Right lobe of liver (tissue), 6 donors: ENCODE measurements at regions not wholly inside any gene's neighbourhood (a gene's known extent, or its start where the extent isn't known, plus 50 kb on each side); places are given as distances from the start of the nearest gene placed in this dataset.

Source experiments
- ATAC-seq, 4 donors: fragments of 200-7000 bp; cut with Tn5 transposase; one replicate each; pipeline ENCODE4 v1.9.1; 2020; ENCODE audit warnings: mild to moderate bottlenecking in 4 of 4, moderate library complexity in 4 of 4
- DNase-seq, 3 donors: peaks; one replicate each; pipeline ENCODE4 v3.0.0-alpha.2; 2020
- H3K27ac ChIP-seq, 3 donors: fragments of 200-600 bp; one replicate each; pipeline ENCODE4 v1.8.0; 2022
- H3K27me3 ChIP-seq, 2 donors: fragments of 200-600 bp; one replicate each; pipeline ENCODE4 v1.8.0; 2022
- H3K36me3 ChIP-seq, 4 donors: fragments of 200-600 bp; sonication (generic) in 1 of 4; one replicate each; pipeline versions ENCODE4 v1.5.1 to v1.8.0; 2017 to 2022; ENCODE audit warnings: control low read depth in 1 of 4
- H3K4me1 ChIP-seq, 4 donors: fragments of 200-600 bp; sonication (generic) in 1 of 4; one replicate each; pipeline versions ENCODE4 v1.5.1 to v1.8.0; 2017 to 2022; ENCODE audit warnings: control low read depth in 1 of 4
- H3K4me3 ChIP-seq, 3 donors: fragments of 200-600 bp; one replicate each; pipeline ENCODE4 v1.8.0; 2022
- H3K9me3 ChIP-seq, 4 donors: fragments of 200-600 bp; sonication (generic) in 1 of 4; one replicate each; pipeline versions ENCODE4 v1.5.1 to v1.8.0; 2017 to 2022; ENCODE audit warnings: control low read depth in 1 of 4
- CTCF ChIP-seq, 4 donors: fragments of 200-600 bp in 3 of 4; fragments of 450-650 bp in 1 of 4; IDR thresholded peaks; one replicate each; pipeline versions ENCODE4 v1.5.1 to v1.8.0; 2016 to 2022; ENCODE audit warnings: antibody characterized with exemption in 4 of 4, mild to moderate bottlenecking in 2 of 4
- POLR2A ChIP-seq: fragments of 450-650 bp; IDR thresholded peaks from one replicate; pipeline ENCODE4 v1.6.1; 2017; ENCODE audit warnings: antibody characterized with exemption, mild to moderate bottlenecking
- WGBS: methylation state at CpG from one replicate; pipeline ENCODE4 v1.1.6; 2018; ENCODE audit warnings: low coverage, low lambda C conversion rate; ENCODE audit not compliant: insufficient coverage; ENCODE audit errors: missing lambda C conversion rate; 5-methylcytosine and 5-hydroxymethylcytosine counted together
- intact Hi-C, 2 donors: fragments of 100-400 bp; cut with DNase I; formaldehyde crosslinking; loops; one replicate each; pipeline versions ENCODE4 v1.11.2 to v1.14.1; 2022
- donor health status: DM: no; HTN: yes; CAD: no.
- donor health status: DM: no; HTN: no; CAD: no.
- donor health status: DM: no; HTN: no; CAD: no.
- donor health status: DM: no; HTN: yes; CAD: no.
- donor health status: DM: no; HTN: yes; CAD: no.

- intact Hi-C loops = no loop called here
- ATAC-seq (no peak), DNase-seq (no peak)
- no peaks in the 10 kb centered on the region for H3K27me3 ChIP-seq
- no peak overlapping the region for H3K4me3 ChIP-seq
- WGBS = 69% methylated on average over 2 of the region's 2 CpGs
- TF ChIP-seq POLR2A = no peak
- TF ChIP-seq CTCF (IDR thresholded peaks at IDR 0.05) = no peak
- no peaks in the 10 kb centered on the region for H3K4me1 ChIP-seq
- no peaks in the 10 kb centered on the region for H3K36me3 ChIP-seq
- no peaks in the 10 kb centered on the region for H3K9me3 ChIP-seq
- no peak overlapping the region for H3K27ac ChIP-seq
These were observed 489.6 kb downstream of the KLF5 start for GRCh38 chr13:73548449-73548848.

- H3K9me3 ChIP-seq = no peaks in the 10 kb centered on the region
- intact Hi-C loops = no loop called here
- DNase-seq = no peak
- no peaks in the 10 kb centered on the region for H3K36me3 ChIP-seq
- ATAC-seq = no peak
- no peaks in the 10 kb centered on the region for H3K4me1 ChIP-seq
- TF ChIP-seq CTCF (IDR thresholded peaks at IDR 0.05) = no peak
- no peaks in the 10 kb centered on the region for H3K27me3 ChIP-seq
- 42% methylated on average over 1 of the region's 1 CpG for WGBS
- H3K27ac ChIP-seq = no peak overlapping the region
- no peak overlapping the region for H3K4me3 ChIP-seq
These were observed 488.4 kb downstream of the KLF5 start for GRCh38 chr13:73547239-73547638.

- Histone ChIP-seq H3K4me3 (no peak overlapping the region), H3K27me3 (no peaks in the 10 kb centered on the region), H3K36me3 (no peaks in the 10 kb centered on the region), H3K9me3 (no peaks in the 10 kb centered on the region), H3K4me1 (no peaks in the 10 kb centered on the region), H3K27ac (no peak overlapping the region)
- WGBS = 86% methylated on average over 1 of the region's 1 CpG
- TF ChIP-seq CTCF (IDR thresholded peaks at IDR 0.05) = no peak
- TF ChIP-seq POLR2A = no peak
- intact Hi-C loops = no loop called here
- ATAC-seq = no peak
- DNase-seq = no peak
These were observed 485.4 kb downstream of the KLF5 start for GRCh38 chr13:73544175-73544574.

GRCh38 chr13:73542446-73542845, 483.6 kb downstream of the KLF5 start:
- H3K27me3 ChIP-seq = no peaks in the 10 kb centered on the region
- no peaks in the 10 kb centered on the region for H3K36me3 ChIP-seq
- intact Hi-C loops = no loop called here
- H3K4me1 ChIP-seq = no peaks in the 10 kb centered on the region
- H3K9me3 ChIP-seq = no peaks in the 10 kb centered on the region
- TF ChIP-seq POLR2A (no peak), CTCF (IDR thresholded peaks at IDR 0.05) (no peak)
- H3K4me3 ChIP-seq = no peak overlapping the region
- no peak for ATAC-seq
- H3K27ac ChIP-seq = no peak overlapping the region
- DNase-seq = no peak

- Histone ChIP-seq H3K4me3 (no peak overlapping the region), H3K27me3 (no peaks in the 10 kb centered on the region), H3K9me3 (no peaks in the 10 kb centered on the region), H3K4me1 (no peaks in the 10 kb centered on the region), H3K36me3 (no peaks in the 10 kb centered on the region), H3K27ac (no peak overlapping the region)
- DNase-seq (no peak), ATAC-seq (no peak)
- 29% methylated on average over 4 of the region's 4 CpGs for WGBS
- TF ChIP-seq CTCF (IDR thresholded peaks at IDR 0.05) = no peak
- no peak for TF ChIP-seq POLR2A
- intact Hi-C loops = no loop called here
These were observed 478.1 kb downstream of the KLF5 start for GRCh38 chr13:73536865-73537264.
